K562 (cell line): ENCODE measurements at regions not wholly inside any gene's neighbourhood (a gene's known extent, or its start where the extent isn't known, plus 50 kb on each side); places are given as distances from the start of the nearest gene placed in this dataset.

Experiments
- ATAC-seq: fragments of 200-7000 bp; cut with Tn5 transposase; 3 replicates; pipeline ENCODE4 v1.9.1; 2020; ENCODE audit warnings: moderate library complexity
- BruUV-seq: library from RNA; stranded (reverse); fragments of 400-500 nt; replicated peaks from 2 replicates; lab custom pipeline; 2021; lab: Mats Ljungman, UMichigan
- CTCF ChIA-PET: fragments of 300-600 bp; formaldehyde crosslinking; extraction: SDS; loops from one replicate; lab custom pipeline; 2021; ENCODE audit warnings: low intra/inter-chr PET ratio; lab: Yijun Ruan, JAX
- POLR2A ChIA-PET: fragments of 300-600, 350-650 bp; sonication (Branson Sonifier 250); formaldehyde crosslinking; extraction: SDS; loops from one replicate; lab custom pipeline; 2021; ENCODE audit warnings: antibody characterized with exemption, inconsistent platforms; lab: Yijun Ruan, JAX
- DNase-seq, 4 experiments: peaks; one replicate each; pipeline versions ENCODE4 v3.0.0 to v3.0.0-alpha.2; 2011 to 2018; ENCODE audit warnings: low spot score in 3 of 4, mixed read lengths in 3 of 4; ENCODE audit errors: extremely low read depth in 1 of 4
- FAIRE-seq: peaks from 2 replicates; lab custom pipeline; 2011; peaks lifted over from hg19 to GRCh38; lab: Jason Lieb, UNC
- H2AFZ ChIP-seq: 2 replicates; pipeline ENCODE4 v1.6.0; 2011; ENCODE audit warnings: low read depth, low read length, control low read depth, inconsistent platforms
- H3K27ac ChIP-seq: fragments of 200-600 bp; 3 replicates; pipeline ENCODE4 v1.8.0; 2011; ENCODE audit warnings: low read depth, mild to moderate bottlenecking, control low read depth, inconsistent platforms, low read length, moderate library complexity, mixed read lengths; ENCODE audit errors: extremely low read depth
- H3K27me3 ChIP-seq, 2 experiments: fragments of 300-600 bp in 1 of 2; 2 replicates in 1 of 2; 3 replicates in 1 of 2; pipeline versions ENCODE4 v1.6.0 to v1.8.0; 2011; ENCODE audit warnings: inconsistent platforms in 2 of 2, low read length in 2 of 2, mild to moderate bottlenecking in 1 of 2, mixed read lengths in 1 of 2, moderate library complexity in 1 of 2; ENCODE audit not compliant: control insufficient read depth in 2 of 2, insufficient read depth in 2 of 2
- H3K36me3 ChIP-seq: fragments of 300-600 bp; 3 replicates; pipeline ENCODE4 v1.8.0; 2011; ENCODE audit warnings: mild to moderate bottlenecking, low read length, inconsistent platforms; ENCODE audit not compliant: control insufficient read depth, insufficient read depth
- H3K4me1 ChIP-seq, 2 experiments: fragments of 200-600 bp in 1 of 2; replicated peaks in 1 of 2; 2 replicates in 1 of 2; 3 replicates in 1 of 2; pipeline versions ENCODE4 v1.5.1 to v1.8.0; 2011; ENCODE audit warnings: inconsistent platforms in 2 of 2, low read length in 2 of 2, mild to moderate bottlenecking in 1 of 2, mixed read lengths in 1 of 2, moderate library complexity in 1 of 2; ENCODE audit not compliant: control insufficient read depth in 2 of 2, insufficient read depth in 2 of 2
- H3K4me2 ChIP-seq: 2 replicates; pipeline ENCODE4 v1.6.1; 2011; ENCODE audit warnings: low read length, control low read depth, inconsistent platforms, mixed read lengths; ENCODE audit not compliant: insufficient read depth
- H3K4me3 ChIP-seq: fragments of 200-600 bp; sonication (generic), shearing (Covaris generic); 2 replicates; pipeline ENCODE4 v1.5.1; 2016; ENCODE audit warnings: control low read depth, inconsistent platforms
- H3K79me2 ChIP-seq: fragments of 200-600 bp; 3 replicates; pipeline ENCODE4 v1.8.0; 2011; ENCODE audit warnings: low read length, inconsistent platforms; ENCODE audit not compliant: control insufficient read depth, insufficient read depth
- H3K9ac ChIP-seq, 2 experiments: 2 replicates each; pipeline versions ENCODE4 v1.6.0 to v1.6.1; 2011; ENCODE audit warnings: low read depth in 2 of 2, low read length in 2 of 2, control low read depth in 1 of 2, inconsistent platforms in 1 of 2, mild to moderate bottlenecking in 1 of 2, mixed read lengths in 1 of 2; ENCODE audit not compliant: insufficient read depth in 1 of 2
- H3K9me1 ChIP-seq: one replicate; pipeline ENCODE4 v1.6.0; 2011; ENCODE audit warnings: inconsistent platforms, mild to moderate bottlenecking, low read length, moderate library complexity; ENCODE audit not compliant: control insufficient read depth, insufficient read depth
- H3K9me3 ChIP-seq: replicated peaks from 2 replicates; pipeline ENCODE4 v1.5.1; 2011; ENCODE audit warnings: low read depth, low read length, inconsistent platforms; ENCODE audit not compliant: control insufficient read depth, insufficient read depth
- H4K20me1 ChIP-seq: replicated peaks from 2 replicates; pipeline ENCODE4 v1.6.1; 2011; ENCODE audit warnings: low read length, inconsistent platforms, mixed read lengths; ENCODE audit not compliant: control insufficient read depth, insufficient read depth
- BMI1 ChIP-seq: fragments of 150-350 bp; IDR thresholded peaks from 2 replicates; pipeline ENCODE4 v1.6.1; 2014; ENCODE audit warnings: low read length
- DDX20 ChIP-seq: fragments of 450-650 bp; IDR thresholded peaks from 2 replicates; pipeline ENCODE4 v1.6.1; 2016; ENCODE audit warnings: missing genetic modification characterization, low read depth, mild to moderate bottlenecking, missing compliant biosample characterization, moderate library complexity
- EP300 ChIP-seq: IDR thresholded peaks from 2 replicates; pipeline ENCODE4 v1.6.1; 2012; ENCODE audit warnings: low read length, improper control_type of control experiment
- KLF1 ChIP-seq: fragments of 450-650 bp; IDR thresholded peaks from 2 replicates; pipeline ENCODE4 v1.6.1; 2016; ENCODE audit warnings: missing genetic modification characterization, missing compliant biosample characterization
- LEF1 ChIP-seq: fragments of 450-650 bp; IDR thresholded peaks from 2 replicates; pipeline ENCODE4 v1.6.1; 2016; ENCODE audit warnings: mild to moderate bottlenecking
- MYBL2 ChIP-seq, 2 experiments: fragments of 450-650 bp in 1 of 2; sonication (generic) in 1 of 2; formaldehyde crosslinking in 1 of 2; IDR thresholded peaks; 2 replicates each; pipeline versions ENCODE4 v1.6.1 to v1.8.1; 2017 to 2022; ENCODE audit warnings: borderline replicate concordance in 1 of 2, inconsistent platforms in 1 of 2, low read depth in 1 of 2, mild to moderate bottlenecking in 1 of 2, missing genetic modification reagents in 1 of 2, moderate library complexity in 1 of 2
- NONO ChIP-seq, 2 experiments: fragments of 200-400 bp in 1 of 2; fragments of 450-650 bp in 1 of 2; formaldehyde crosslinking in 1 of 2; IDR thresholded peaks; 2 replicates each; pipeline ENCODE4 v1.6.1; 2017; ENCODE audit warnings: low read depth in 2 of 2, mild to moderate bottlenecking in 2 of 2, moderate library complexity in 2 of 2, low read length in 1 of 2
- PHF20 ChIP-seq: fragments of 450-650 bp; IDR thresholded peaks from 2 replicates; pipeline ENCODE4 v1.6.1; 2018; ENCODE audit not compliant: partially characterized antibody
- PTTG1 ChIP-seq: fragments of 450-650 bp; IDR thresholded peaks from 2 replicates; pipeline ENCODE4 v1.6.1; 2016; ENCODE audit warnings: low read depth, mild to moderate bottlenecking, missing genetic modification characterization, missing compliant biosample characterization
- STAG1 ChIP-seq: sonication (generic); formaldehyde crosslinking; IDR thresholded peaks from 2 replicates; pipeline ENCODE4 v1.5.0; 2020; ENCODE audit warnings: missing genetic modification reagents, borderline replicate concordance
- ZNF431 ChIP-seq: sonication (generic); formaldehyde crosslinking; IDR thresholded peaks from 2 replicates; pipeline ENCODE4 v1.8.0; 2022; ENCODE audit warnings: mild to moderate bottlenecking, missing genetic modification reagents
- ZNF444 ChIP-seq: fragments of 250-450 bp; sonication (Bioruptor Pico); IDR thresholded peaks from 2 replicates; pipeline ENCODE4 v1.4.0; 2020; ENCODE audit warnings: mild to moderate bottlenecking, moderate library complexity
- ZNF583 ChIP-seq: fragments of 250-450 bp; sonication (Bioruptor Pico); IDR thresholded peaks from 2 replicates; pipeline ENCODE4 v1.4.0; 2020
- WGBS: fragments of 100-300 bp; shearing (Covaris generic); methylation state at CpG from one replicate; pipeline ENCODE4 v1.1.6; 2016; ENCODE audit warnings: low coverage, mixed read lengths; ENCODE audit not compliant: insufficient coverage; ENCODE audit errors: missing lambda C conversion rate; 5-methylcytosine and 5-hydroxymethylcytosine counted together
- in situ Hi-C: fragments of 300-500 bp; cut with MboI; formaldehyde crosslinking; loops from 4 replicates; pipeline ENCODE4 v1.15.0; 2018; ENCODE audit warnings: inconsistent platforms, mixed read lengths
- intact Hi-C: fragments of 100-400 bp; cut with micrococcal nuclease; formaldehyde crosslinking; loops from 2 replicates; pipeline ENCODE4 v1.14.2; 2022
- TF ChIP-seq, protein P1 (sequence below): fragments of 450-650 bp; IDR thresholded peaks from 2 replicates; pipeline ENCODE4 v1.6.1; 2016; ENCODE audit warnings: low read depth
- TF ChIP-seq, protein P2 (sequence below): fragments of 250-450 bp; sonication (Bioruptor Pico); IDR thresholded peaks from 2 replicates; pipeline ENCODE4 v1.5.0; 2020; ENCODE audit warnings: mild to moderate bottlenecking, borderline replicate concordance

DNA sequence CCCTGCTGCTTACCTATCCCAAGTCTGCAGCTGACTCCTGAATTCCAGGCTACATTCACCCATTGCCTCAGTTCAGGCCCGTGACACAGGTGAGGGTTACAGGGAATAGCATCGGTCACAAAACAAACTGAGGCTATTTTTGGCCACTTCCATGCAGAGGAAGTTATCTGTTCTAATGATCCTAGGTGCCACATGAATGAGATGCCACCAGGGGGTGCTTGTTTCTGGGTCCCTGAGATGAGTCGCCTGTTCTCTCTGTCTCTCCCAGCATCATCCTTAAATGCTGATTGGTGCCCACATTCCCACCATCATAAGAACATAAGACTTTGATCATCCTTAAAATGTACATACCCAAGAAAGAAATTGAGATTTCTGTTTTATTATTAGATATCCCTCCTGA lies 119.0 kb upstream of the CELF4 start:
- POLR2A ChIA-PET = no interaction called here
- no peaks in the 10 kb centered on the region for H3K79me2 ChIP-seq
- H3K4me2 ChIP-seq = no peak overlapping the region
- no TSS peak for BruUV-seq
- in situ Hi-C loops (no loop called here), intact Hi-C loops (no loop called here)
- H3K9ac ChIP-seq = no peak overlapping the region
- no peaks in the 10 kb centered on the region; the same call in 1 of the 2 replicates for H3K9me3 ChIP-seq
- no peak for ATAC-seq
- 6% methylated on average over 3 of the region's 3 CpGs for WGBS
- no peak overlapping the region for H3K27ac ChIP-seq
- no peak for DNase-seq
- no peaks in the 10 kb centered on the region for H3K36me3 ChIP-seq
- H4K20me1 ChIP-seq = no peaks in the 10 kb centered on the region
- H3K27me3 ChIP-seq = no peaks in the 10 kb centered on the region
- no peak overlapping the region for H2AFZ ChIP-seq
- no peak for FAIRE-seq
- H3K4me3 ChIP-seq = no peak overlapping the region
- peaks cover 0 to 3% of the 10 kb centered on the region in 2 experiments; a peak in 1 of 5 replicates for H3K4me1 ChIP-seq
- no peaks in the 10 kb centered on the region for H3K9me1 ChIP-seq
- CTCF ChIA-PET = no interaction called here
- no peak for TF ChIP-seq MYBL2 (IDR thresholded peaks at IDR 0.05; ENCODE audit: low read depth)
- no peak for TF ChIP-seq MYBL2 (CRISPR knock-in tag; IDR thresholded peaks at IDR 0.05; ENCODE audit: borderline replicate concordance)
- TF ChIP-seq, protein P1, sequence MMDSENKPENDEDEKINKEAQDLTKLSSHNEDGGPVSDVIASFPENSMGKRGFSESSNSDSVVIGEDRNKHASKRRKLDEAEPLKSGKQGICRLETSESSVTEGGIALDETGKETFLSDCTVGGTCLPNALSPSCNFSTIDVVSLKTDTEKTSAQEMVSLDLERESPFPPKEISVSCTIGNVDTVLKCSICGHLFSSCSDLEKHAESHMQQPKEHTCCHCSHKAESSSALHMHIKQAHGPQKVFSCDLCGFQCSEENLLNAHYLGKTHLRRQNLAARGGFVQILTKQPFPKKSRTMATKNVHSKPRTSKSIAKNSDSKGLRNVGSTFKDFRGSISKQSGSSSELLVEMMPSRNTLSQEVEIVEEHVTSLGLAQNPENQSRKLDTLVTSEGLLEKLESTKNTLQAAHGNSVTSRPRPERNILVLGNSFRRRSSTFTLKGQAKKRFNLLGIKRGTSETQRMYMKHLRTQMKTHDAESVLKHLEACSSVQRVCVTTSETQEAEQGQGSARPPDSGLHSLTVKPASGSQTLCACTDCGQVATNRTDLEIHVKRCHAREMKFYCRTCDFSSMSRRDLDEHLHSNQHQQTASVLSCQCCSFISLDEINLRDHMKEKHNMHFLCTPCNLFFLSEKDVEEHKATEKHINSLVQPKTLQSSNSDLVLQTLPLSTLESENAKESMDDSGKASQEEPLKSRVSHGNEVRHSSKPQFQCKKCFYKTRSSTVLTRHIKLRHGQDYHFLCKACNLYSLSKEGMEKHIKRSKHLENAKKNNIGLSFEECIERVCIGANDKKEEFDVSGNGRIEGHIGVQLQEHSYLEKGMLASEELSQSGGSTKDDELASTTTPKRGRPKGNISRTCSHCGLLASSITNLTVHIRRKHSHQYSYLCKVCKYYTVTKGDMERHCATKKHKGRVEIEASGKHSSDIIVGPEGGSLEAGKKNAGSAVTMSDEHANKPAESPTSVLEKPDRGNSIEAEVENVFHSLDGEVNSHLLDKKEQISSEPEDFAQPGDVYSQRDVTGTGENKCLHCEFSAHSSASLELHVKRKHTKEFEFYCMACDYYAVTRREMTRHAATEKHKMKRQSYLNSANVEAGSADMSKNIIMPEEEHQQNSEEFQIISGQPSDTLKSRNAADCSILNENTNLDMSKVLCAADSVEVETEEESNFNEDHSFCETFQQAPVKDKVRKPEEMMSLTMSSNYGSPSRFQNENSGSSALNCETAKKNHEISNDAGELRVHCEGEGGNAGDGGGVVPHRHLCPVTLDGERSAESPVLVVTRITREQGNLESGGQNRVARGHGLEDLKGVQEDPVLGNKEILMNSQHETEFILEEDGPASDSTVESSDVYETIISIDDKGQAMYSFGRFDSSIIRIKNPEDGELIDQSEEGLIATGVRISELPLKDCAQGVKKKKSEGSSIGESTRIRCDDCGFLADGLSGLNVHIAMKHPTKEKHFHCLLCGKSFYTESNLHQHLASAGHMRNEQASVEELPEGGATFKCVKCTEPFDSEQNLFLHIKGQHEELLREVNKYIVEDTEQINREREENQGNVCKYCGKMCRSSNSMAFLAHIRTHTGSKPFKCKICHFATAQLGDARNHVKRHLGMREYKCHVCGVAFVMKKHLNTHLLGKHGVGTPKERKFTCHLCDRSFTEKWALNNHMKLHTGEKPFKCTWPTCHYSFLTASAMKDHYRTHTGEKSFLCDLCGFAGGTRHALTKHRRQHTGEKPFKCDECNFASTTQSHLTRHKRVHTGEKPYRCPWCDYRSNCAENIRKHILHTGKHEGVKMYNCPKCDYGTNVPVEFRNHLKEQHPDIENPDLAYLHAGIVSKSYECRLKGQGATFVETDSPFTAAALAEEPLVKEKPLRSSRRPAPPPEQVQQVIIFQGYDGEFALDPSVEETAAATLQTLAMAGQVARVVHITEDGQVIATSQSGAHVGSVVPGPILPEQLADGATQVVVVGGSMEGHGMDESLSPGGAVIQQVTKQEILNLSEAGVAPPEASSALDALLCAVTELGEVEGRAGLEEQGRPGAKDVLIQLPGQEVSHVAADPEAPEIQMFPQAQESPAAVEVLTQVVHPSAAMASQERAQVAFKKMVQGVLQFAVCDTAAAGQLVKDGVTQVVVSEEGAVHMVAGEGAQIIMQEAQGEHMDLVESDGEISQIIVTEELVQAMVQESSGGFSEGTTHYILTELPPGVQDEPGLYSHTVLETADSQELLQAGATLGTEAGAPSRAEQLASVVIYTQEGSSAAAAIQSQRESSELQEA = no peak
- TF ChIP-seq ZNF444 (CRISPR knock-in tag) = no peak
- TF ChIP-seq NONO (IDR thresholded peaks at IDR 0.05; ENCODE audit: low read depth in 2 of 2, low read length in 1 of 2) = no peak
- no peak for TF ChIP-seq STAG1 (CRISPR knock-in tag)
- TF ChIP-seq KLF1 (tag) = no peak
- no peak for TF ChIP-seq EP300
- TF ChIP-seq PTTG1 (tag) = no peak
- TF ChIP-seq DDX20 (tag) = no peak
- no peak for TF ChIP-seq ZNF583 (CRISPR knock-in tag)
- no peak for TF ChIP-seq LEF1
- no peak for TF ChIP-seq BMI1
- TF ChIP-seq PHF20 = no peak
- TF ChIP-seq, protein P2, sequence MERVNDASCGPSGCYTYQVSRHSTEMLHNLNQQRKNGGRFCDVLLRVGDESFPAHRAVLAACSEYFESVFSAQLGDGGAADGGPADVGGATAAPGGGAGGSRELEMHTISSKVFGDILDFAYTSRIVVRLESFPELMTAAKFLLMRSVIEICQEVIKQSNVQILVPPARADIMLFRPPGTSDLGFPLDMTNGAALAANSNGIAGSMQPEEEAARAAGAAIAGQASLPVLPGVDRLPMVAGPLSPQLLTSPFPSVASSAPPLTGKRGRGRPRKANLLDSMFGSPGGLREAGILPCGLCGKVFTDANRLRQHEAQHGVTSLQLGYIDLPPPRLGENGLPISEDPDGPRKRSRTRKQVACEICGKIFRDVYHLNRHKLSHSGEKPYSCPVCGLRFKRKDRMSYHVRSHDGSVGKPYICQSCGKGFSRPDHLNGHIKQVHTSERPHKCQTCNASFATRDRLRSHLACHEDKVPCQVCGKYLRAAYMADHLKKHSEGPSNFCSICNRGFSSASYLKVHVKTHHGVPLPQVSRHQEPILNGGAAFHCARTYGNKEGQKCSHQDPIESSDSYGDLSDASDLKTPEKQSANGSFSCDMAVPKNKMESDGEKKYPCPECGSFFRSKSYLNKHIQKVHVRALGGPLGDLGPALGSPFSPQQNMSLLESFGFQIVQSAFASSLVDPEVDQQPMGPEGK (CRISPR knock-in tag) = no peak
- TF ChIP-seq ZNF431 (CRISPR knock-in tag) = no peak
